Activated T-cell treated with anti-CD3 and anti-CD28 coated beads for 48 hours (primary cell): ENCODE measurements at regions not wholly inside any gene's neighbourhood (a gene's known extent, or its start where the extent isn't known, plus 50 kb on each side); places are given as distances from the start of the nearest gene placed in this dataset.

Experiments
- DNase-seq: peaks from one replicate; pipeline ENCODE4 v3.0.0-alpha.2; 2020; ENCODE audit warnings: low read depth

DNA sequence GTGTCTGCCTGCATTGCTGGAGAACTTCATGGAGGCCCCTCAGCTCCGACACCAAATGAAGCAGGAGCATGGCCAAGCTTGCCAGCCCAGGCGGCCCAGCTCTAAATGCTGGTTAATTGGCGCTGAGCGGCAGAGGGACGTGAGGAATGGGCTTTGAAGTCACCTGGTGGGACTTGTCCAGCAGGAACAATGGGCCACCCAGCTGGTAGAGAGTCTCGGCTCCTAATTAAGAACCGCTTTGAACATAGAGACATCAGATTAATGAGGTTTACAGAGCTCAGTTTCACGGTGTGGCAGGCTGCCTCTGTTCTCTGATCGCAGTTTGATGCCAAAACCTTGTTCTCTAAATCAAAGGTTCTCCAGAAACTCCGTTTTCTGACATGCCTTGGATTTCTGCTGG, 77.5 kb upstream of the LINGO1 start:
- no peak for DNase-seq

DNA sequence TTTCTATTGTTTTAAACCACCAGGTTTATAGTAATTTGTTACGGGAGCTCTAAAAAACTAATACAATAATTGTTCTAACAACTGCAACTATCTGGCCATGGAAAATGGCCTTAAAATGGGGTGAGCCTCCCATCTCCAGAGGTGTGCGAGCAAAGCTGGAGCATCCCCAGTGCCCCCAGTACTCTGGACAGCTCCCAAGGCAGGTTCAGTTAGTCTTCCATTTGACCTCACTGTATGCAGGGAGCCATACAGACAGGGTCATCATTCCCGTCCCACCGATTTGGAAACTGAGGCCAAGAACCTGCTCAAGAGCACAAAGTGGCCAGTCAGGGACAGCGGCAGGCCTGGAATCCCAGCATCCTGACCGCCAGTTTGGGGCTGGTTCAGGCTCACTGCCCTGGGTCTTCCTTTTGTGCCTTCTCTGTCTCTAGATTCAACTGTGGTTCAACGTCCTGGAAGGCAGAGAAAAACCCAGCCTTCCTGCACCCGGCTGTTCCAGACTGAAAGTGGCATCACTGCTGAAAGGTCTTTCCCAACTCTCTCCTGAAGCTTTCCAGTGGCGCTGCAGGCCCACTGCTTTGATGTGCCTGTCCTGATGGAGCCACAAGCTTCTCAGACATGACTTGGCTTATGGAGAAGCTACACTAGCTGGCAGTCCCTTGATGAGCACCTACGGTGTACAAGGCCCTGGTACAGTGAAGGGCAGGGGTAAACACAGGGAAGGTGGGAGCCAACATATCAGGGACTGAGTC, 76.6 kb upstream of the LINGO1 start:
- no peak for DNase-seq

DNA sequence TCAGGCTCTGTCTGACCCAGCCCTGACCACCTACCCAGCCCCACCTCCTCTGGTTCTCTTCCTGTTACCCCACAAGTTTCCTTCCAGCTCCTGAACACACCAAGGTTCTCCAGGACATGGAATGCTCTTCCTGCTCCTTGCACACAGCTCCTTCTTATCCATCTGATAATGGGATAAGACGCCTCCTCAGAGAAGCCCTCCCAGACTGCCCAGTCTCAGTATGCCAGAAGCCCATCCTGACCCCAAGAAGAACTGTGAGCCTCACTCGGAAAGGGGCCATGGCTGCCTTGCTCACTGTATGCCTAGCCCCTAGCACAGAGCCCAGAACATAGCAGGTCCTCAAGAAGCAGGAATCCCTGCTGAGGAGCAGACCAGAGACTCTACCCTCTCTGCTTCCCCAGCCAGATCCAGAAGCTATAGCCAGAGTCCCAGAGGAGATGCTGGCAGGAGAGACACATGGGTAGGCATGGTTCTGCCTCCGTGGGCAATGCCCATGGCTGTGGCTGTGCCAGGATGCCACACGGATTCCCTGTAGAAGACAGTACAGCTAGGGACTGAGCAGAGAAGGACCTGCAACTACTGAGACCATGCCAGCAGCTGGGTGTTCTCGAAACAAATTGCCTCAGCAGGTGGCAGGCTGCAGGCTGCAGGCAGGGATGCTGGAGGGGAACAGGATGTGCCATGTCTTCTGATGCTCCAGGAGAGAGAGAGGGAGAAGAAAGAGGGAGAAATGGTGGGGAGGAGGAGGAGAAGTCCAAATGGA, 74.0 kb upstream of the LINGO1 start:
- DNase-seq, result no peak

DNA sequence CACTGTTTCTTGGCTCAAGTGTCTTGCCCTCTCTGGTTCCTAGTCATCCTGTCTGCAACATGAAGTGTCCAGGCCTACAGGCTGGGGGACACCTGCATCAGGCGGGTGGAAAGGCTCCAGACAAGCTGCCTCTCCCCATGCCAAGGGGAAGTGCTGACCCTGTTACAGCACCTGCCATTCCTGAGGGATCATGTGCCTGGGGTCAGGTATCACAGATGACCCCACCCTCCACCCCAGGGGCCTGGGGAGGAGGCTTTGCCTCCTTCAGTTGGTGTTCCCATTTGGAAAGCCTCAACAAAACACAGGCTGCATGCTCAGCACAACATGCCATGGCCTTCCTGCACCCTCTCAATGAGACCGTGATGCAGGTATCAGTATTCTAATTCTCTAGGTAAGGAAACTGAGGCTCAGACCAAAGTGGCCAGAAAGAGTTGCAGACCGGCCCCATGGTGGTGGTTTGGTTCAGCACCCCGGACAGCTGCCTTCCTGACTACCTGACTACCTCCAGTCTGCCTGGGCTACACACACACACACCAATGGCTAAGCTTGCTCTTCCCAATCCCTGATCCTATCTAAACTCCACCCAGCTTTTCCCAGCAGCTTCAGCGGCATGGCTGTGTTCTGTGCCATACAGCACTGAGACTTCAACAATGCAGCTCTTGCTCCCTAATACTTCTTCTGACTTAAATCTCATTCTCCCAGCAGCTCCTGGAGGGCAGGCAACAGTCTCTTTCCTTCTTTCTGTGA, 69.7 kb upstream of the LINGO1 start:
- DNase-seq, result no peak

DNA sequence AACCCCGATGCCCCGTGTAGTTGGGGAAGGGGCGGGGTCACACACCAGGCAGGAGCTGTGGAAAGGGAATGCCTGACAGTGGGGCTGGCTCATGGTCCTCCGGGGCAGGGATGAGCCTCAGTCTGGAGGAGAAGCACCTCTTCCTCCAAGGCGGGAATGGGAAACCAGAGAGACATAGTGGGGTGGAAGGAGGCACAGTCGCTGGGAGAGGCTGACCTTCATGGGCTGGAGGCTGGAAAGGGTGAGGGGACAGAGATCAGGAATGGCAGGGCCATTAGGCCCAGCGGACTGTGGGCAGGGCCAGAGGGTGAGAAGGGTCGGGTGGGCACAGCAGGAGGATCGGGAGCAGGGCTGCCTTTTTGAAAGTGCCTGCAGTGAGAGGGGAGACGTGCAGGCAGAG, 65.8 kb upstream of the LINGO1 start:
- DNase-seq, result no peak

DNA sequence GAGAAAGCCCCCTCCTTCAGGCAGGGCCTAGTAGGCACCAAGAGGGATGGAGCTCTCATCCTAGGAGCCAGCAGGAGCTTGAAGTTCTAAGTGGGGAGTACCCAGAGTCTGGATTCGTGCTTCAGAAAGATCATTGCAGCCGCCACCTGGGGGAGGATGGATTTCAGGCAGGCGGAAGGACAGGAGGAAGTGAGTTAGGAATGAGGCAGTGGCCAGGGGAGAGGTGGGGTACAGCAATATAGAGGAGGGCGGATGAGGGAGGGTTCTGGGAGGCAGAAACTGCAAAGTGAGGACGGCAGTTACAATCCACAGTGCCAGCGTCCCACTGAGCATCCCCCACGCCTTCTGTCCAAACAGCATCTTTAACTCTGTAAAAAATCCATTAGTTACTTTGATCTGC, 65.2 kb upstream of the LINGO1 start:
- DNase-seq, result no peak

DNA sequence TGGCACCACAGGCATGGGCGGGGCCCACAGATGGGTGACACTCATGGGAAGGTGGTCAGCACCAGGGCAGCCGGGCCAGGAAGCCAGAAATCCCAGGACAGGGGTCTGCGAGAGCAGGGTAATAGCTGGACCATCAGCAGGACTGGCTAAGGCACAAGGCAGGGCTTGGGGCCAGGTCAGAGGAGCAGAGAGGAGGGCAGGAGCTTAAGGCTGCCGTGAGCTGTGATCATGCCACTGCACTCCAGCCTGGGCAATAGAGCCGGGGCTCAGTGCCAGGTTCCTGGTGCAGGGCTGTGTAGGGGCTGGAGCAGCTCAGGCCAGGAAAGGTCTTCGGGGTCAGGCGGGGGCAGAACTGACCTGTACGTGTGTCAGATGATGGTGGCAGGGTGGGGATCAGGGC, 64.2 kb upstream of the LINGO1 start:
- no peak for DNase-seq

DNA sequence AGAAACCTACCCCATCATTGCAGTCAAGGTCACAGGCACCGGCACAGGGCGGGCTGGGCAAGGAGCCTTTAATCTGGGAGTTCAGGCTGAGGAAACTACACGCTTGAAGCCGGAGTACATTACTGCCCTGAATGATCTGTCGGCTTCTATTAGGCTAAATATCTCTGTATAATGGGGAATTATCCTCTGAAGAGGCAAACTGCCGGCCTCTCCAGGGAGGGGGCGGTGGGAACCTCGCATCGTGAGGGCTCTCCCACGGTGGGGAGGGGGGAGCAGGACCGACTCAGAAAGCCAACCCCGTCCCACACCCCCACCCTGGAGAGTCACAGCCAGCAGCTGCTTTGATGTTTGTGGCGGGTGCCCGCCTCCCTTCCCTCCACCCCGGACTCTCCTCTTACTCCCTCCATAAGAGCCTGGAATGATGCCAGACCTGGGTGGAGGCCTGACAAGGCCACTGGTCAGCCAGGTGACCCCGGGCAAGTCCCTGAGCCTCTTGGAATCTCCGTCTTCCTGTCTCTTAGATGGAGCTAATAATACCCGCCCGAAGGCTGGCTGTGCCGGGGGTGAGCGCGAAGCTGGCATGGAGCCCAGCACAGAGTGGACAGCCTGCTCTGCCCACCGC, 63.4 kb upstream of the LINGO1 start:
- no peak for DNase-seq

DNA sequence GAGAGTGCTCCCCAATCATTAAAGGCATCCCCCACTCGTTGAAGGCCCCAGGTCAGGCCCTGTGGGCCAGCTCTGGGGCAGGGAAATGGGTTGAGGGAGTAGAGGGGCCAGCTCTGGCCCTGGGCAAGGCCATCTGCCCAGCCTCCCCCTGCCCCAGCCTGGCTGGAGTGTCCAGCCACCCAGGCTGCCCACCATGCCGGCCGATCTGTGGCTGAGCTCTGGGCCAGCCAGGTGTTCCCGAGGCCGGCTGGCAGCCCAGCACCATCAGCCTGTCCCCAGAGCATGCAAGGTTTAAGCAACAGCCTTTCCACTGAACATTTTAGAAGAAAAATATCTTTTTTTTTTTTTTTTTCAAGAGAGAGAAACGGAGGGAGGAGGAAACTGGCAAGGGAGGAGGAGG, 62.8 kb upstream of the LINGO1 start:
- DNase-seq, result no peak

DNA sequence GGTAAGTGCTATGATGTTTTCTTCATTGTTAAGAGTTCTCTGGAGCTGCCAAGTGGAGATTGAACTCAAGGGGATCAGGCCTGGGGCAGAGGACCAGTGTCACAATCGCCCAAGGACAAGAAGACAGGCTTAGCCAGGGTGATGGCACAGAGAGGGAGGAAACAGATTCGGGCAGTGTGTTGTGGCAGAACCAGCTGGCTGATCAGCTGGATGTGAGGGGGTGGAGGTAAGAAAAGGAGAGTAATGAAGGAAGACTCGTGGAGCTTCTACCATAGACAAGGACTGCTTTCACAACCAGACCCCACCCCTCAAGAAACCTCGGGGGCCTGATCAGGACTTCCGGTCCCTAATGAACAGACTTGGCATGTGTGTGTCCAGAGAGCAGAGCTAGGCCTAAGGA, 60.9 kb upstream of the LINGO1 start:
- no peak for DNase-seq

DNA sequence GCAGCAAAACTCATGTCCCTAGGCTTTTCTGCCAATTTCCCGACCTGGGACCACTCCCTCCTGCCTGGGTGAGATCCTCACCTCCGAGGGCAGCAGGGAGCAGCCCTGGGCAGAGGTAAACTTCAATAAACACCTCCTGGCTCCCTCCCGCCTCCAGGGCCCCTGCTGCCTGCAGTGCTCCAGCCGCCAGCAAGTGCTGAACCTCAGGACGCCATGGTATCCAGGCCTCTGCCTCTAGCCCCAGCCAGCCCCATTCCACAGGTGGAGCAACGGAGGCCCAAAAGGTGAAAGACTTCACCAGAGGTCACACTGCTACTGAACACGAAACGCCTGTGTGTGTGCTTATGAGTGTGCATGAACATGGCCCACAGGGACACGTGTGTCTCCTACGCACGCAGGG, 59.9 kb upstream of the LINGO1 start:
- no peak for DNase-seq

DNA sequence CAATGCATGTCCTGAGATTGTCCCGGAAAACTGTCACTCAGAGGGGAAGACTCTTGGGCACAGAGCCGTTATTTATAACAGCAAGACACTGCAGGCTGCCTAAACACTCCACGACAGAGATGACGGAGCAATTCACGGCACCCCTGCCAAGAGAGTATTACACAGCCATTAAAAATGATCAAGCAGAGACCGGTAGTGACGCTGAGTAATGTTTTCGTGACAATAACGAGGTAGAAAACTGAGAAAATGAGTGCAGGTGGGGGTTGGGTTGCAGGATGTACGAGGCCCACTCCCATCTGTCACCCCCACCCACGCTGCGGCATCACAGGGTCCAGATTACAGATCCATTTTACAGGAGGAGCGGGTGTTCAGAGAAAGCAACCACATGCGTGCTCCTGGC, 58.9 kb upstream of the LINGO1 start:
- DNase-seq, result no peak

DNA sequence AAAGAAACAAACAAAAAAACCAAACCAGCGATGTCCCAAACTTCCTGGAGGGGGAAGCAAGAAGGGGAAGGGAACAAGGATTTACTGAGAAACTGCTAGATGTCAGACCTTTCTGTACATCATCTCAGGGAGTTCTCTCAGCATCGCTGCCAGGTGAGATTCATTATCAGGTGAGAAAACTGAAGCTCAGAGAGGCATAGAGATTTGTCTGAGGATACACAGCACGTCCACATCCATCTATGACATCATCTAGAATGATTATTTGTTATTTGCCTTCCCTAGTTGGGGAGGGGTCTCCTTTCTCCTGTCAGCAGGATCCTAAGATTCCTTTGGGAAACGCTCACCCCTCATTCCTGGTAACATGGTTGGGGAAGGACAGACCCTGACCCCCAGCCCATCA, 57.1 kb upstream of the LINGO1 start:
- no peak for DNase-seq

DNA sequence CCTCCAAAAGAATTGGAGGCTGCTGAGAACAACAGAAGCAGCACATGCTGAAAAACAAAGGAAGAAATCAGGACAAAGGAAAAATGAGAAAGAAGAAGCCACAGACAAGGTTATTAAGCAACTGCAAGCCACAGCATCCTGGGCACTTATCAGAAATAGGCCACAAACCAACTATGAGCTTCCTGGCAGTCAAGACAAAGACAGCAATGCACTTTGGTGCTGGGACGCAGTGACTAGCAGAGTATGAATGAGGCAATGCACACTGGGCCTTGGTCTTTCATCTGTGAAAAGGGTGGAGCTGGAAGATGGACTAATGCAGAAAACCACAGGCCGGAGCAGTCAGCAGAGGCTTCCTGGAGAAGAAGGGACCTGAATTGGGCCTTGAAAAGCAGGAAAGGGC, 56.0 kb upstream of the LINGO1 start:
- DNase-seq, result no peak

DNA sequence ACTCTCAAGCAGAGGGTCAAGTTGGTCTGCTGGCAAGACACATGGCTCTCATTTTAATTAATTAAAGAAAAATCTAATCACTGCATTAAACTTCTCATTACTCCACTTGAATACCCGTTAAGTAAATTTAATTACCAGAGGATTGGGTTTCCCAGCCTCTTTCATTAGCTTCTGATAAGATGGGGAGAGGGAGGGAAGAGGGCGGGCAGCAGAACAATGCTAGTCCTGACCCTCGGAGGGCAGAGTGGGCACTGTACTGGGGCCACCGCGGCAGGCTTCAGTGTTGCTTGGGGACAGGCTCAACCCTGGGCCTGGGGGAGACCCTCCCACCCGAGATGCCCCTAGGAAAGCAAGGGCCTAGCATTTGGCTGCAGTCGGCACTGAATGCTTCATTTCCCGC, 55.6 kb upstream of the LINGO1 start:
- DNase-seq, result no peak

DNA sequence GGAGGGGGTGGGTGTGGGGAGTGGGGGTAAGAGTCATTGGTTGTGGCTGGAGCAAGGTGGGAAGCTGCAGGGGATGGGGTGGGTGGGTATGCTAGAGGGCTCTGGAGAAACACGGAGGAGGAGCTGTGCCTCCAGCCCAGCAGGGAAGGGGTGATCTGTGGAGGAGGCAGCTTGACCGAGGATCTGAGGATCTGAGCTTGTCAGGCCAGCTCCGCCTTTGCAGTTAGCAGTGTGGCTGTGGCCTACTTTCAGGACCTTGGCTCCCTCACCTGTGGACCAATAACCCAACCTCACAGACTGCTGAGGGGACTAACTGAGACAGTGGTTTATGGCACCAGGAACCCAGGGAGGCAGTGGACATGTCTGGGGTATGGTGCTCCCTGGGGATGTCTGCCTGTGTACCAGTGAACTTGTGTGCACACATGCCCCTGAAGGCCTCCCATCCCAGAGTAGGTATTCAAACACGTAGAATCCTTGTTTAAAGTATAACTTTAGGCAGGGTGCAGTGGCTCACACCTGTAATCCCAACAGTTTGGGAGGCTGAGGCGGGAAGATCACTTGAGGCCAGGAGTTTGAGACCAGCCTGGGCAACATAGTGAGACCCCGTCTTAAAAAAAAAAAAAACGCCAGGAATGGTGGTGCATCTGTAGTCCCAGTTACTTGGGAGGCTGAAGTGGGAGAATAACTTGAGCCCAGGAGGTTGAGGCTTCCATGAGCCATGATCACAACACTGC, 52.5 kb upstream of the LINGO1 start:
- no peak for DNase-seq

DNA sequence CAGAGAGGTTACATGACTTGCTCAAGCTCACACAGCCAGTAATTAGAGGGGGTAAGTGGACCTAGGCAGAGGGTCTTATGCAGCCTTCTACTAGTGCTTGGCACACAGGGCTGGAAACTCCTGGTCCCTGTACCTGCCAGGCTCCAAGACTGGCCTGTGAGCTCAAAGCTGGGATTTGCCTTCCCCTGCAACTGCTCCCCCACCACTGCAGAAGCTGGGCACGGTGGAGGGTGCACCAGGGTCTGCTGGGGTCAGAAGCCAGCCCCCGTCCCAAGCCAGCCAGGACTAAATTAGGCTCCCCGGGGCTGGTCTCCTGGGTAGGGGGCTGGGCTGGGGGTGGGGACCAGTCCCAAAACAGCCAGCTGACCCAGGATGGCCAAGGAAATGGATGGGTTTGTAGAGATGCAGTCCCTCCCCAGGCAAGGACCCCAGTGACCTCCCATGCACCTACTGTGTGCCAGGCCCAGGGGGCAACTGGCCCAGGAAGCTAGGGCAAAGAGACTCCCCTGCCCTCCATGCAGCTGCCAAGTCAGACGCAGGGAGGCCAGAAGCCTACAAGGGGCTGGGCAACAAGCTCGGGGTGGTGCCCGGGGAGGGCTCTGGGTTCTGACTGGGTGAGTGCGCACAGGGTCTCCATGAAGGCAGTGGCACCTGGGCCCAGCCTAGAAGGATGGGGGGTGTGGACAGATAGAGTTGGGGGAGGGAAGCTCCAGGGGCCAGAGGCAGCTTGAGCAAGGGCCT, 51.8 kb upstream of the LINGO1 start:
- no peak for DNase-seq

DNA sequence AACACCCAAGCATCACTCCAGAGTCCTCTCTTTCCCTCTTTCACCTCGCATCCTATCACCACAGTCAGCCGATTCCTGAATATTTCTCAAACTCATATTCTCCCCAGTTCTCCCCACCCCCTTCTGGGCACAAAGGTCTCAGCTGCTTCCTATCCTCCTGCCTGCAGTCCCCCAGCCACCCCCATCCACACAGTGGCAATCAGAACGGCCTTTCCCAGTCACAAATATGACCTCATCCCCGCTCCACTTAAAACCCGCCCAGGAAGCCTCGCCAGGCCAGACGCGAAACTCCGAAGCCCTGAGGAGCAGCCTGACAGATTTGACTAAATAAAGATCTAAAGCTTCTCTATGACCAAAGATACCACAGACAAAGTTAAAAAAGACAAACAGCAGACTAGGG, 49.9 kb upstream of the LINGO1 start:
- DNase-seq, result no peak
